Stimulated activated CD8-positive, alpha-beta memory T cell treated with anti-CD3 and anti-CD28 coated beads, Interleukin-4, amount 100 ng/mL, for 24 hours (primary cell): ENCODE measurements at regions not wholly inside any gene's neighbourhood (a gene's known extent, or its start where the extent isn't known, plus 50 kb on each side); places are given as distances from the start of the nearest gene placed in this dataset.
"Not testable (repeated sequence)": the region's sequence is repeated elsewhere in the genome, so short reads cannot be mapped to it uniquely, and the experiment has no call there.

Experiments used
- DNase-seq: peaks from one replicate; pipeline ENCODE4 v3.0.0-alpha.2; 2020; ENCODE audit warnings: low read depth

GRCh38 chr10:78096486-78096885 lies 62.8 kb downstream of the RPS24 start:
- DNase-seq: not testable (repeated sequence)

GRCh38 chr10:78102593-78102992 lies 68.9 kb downstream of the RPS24 start:
- DNase-seq: not testable (repeated sequence)

- DNase-seq: no peak
These were observed 75.5 kb downstream of the RPS24 start for GRCh38 chr10:78109210-78109609.

GRCh38 chr10:78115135-78115853 lies 81.6 kb downstream of the RPS24 start:
- DNase-seq: no peak

- DNase-seq: no peak
These were observed 82.7 kb downstream of the RPS24 start for GRCh38 chr10:78116361-78116760.

- no peak for DNase-seq
These were observed 84.9 kb downstream of the RPS24 start for GRCh38 chr10:78118591-78118990.

- DNase-seq: no peak
These were observed 88.1 kb downstream of the RPS24 start for GRCh38 chr10:78121801-78122200.

- no peak for DNase-seq
These were observed 90.5 kb downstream of the RPS24 start for GRCh38 chr10:78124167-78124566.

- no peak for DNase-seq
These were observed 95.5 kb downstream of the RPS24 start for GRCh38 chr10:78129211-78129610.

- no peak for DNase-seq
These were observed 97.5 kb downstream of the RPS24 start for GRCh38 chr10:78130966-78131710.

GRCh38 chr10:78134773-78135306 lies 101.2 kb downstream of the RPS24 start:
- no peak for DNase-seq

- no peak for DNase-seq
These were observed 103.5 kb downstream of the RPS24 start for GRCh38 chr10:78137147-78137546.

- no peak for DNase-seq
These were observed 105.7 kb downstream of the RPS24 start for GRCh38 chr10:78139341-78139740.

- no peak for DNase-seq
These were observed 106.5 kb downstream of the RPS24 start for GRCh38 chr10:78140066-78140630.

GRCh38 chr10:78143576-78143975 lies 109.9 kb downstream of the RPS24 start:
- no peak for DNase-seq

GRCh38 chr10:78146200-78146599 lies 112.5 kb downstream of the RPS24 start:
- DNase-seq: no peak

- no peak for DNase-seq
These were observed 113.5 kb downstream of the RPS24 start for GRCh38 chr10:78147202-78147601.

- no peak for DNase-seq
These were observed 114.7 kb downstream of the RPS24 start for GRCh38 chr10:78148216-78148960.

- DNase-seq: no peak
These were observed 115.4 kb downstream of the RPS24 start for GRCh38 chr10:78148961-78149612.

- DNase-seq: no peak
These were observed 117.1 kb downstream of the RPS24 start for GRCh38 chr10:78150756-78151155.

GRCh38 chr10:78155722-78156121 lies 122.1 kb downstream of the RPS24 start:
- no peak for DNase-seq

GRCh38 chr10:78160591-78160990 lies 126.9 kb downstream of the RPS24 start:
- DNase-seq: no peak
